SK-N-SH (cell line): ENCODE measurements at regions not wholly inside any gene's neighbourhood (a gene's known extent, or its start where the extent isn't known, plus 50 kb on each side); places are given as distances from the start of the nearest gene placed in this dataset.
A peak's percentile ranks its signal among the peaks of the same experiment; 100 is the strongest.

Experiments used
- CTCF ChIA-PET: fragments of 300-600, 350-600 bp; formaldehyde crosslinking; extraction: SDS; loops from one replicate; lab custom pipeline; 2021; lab: Yijun Ruan, JAX
- POLR2A ChIA-PET: fragments of 350-600 bp; sonication (Branson Sonifier 250); formaldehyde crosslinking; extraction: SDS; loops from one replicate; lab custom pipeline; 2020; ENCODE audit warnings: antibody characterized with exemption, inconsistent platforms; lab: Yijun Ruan, JAX
- DNase-seq: peaks from one replicate; pipeline ENCODE4 v3.0.0; 2012
- H2AFZ ChIP-seq: fragments of 200-600 bp; sonication (generic); 2 replicates; pipeline ENCODE4 v1.8.1; 2016; ENCODE audit warnings: antibody characterized with exemption, mild to moderate bottlenecking, low read depth
- H3F3A ChIP-seq: fragments of 200-600 bp; sonication (generic); replicated peaks from 2 replicates; pipeline ENCODE3; 2016; ENCODE audit warnings: antibody characterized with exemption, mild to moderate bottlenecking; ENCODE audit not compliant: insufficient read depth
- H3K27ac ChIP-seq, 2 experiments: fragments of 200-500 bp in 1 of 2; fragments of 200-600 bp in 1 of 2; sonication (Bioruptor generic) in 1 of 2; sonication (generic), shearing (Covaris generic) in 1 of 2; 2 replicates each; pipeline versions ENCODE4 v1.5.1 to v1.6.1; 2014 to 2016; ENCODE audit warnings: low read depth in 2 of 2, inconsistent platforms in 1 of 2, low read length in 1 of 2, mild to moderate bottlenecking in 1 of 2, mixed read lengths in 1 of 2
- H3K27me3 ChIP-seq: fragments of 200-600 bp; sonication (generic), shearing (Covaris generic); 2 replicates; pipeline ENCODE4 v1.6.1; 2016; ENCODE audit warnings: mixed run types; ENCODE audit not compliant: insufficient read depth
- H3K36me3 ChIP-seq, 2 experiments: fragments of 200-500 bp in 1 of 2; fragments of 200-600 bp in 1 of 2; sonication (Bioruptor generic) in 1 of 2; sonication (generic) in 1 of 2; replicated peaks in 1 of 2; 2 replicates each; pipeline versions ENCODE3 to v1.5.1; 2014 to 2016; ENCODE audit warnings: low read length in 1 of 2, mild to moderate bottlenecking in 1 of 2; ENCODE audit not compliant: insufficient read depth in 2 of 2, control insufficient read depth in 1 of 2
- H3K4me1 ChIP-seq, 2 experiments: fragments of 200-500 bp in 1 of 2; fragments of 200-600 bp in 1 of 2; sonication (Bioruptor generic) in 1 of 2; sonication (generic), shearing (Covaris generic) in 1 of 2; 2 replicates each; pipeline versions ENCODE4 v1.5.1 to v1.6.1; 2014 to 2016; ENCODE audit warnings: low read depth in 1 of 2, low read length in 1 of 2, mixed run types in 1 of 2; ENCODE audit not compliant: insufficient read depth in 2 of 2, control insufficient read depth in 1 of 2
- H3K4me2 ChIP-seq: fragments of 200-600 bp; sonication (generic), shearing (Covaris generic); 2 replicates; pipeline ENCODE4 v1.6.1; 2017; ENCODE audit warnings: mixed run types
- H3K4me3 ChIP-seq, 2 experiments: fragments of 200-500 bp in 1 of 2; fragments of 200-600 bp in 1 of 2; sonication (Bioruptor generic) in 1 of 2; sonication (generic), shearing (Covaris generic) in 1 of 2; 2 replicates each; pipeline versions ENCODE4 v1.5.1 to v1.8.1; 2014 to 2016; ENCODE audit warnings: low read depth in 2 of 2, inconsistent platforms in 1 of 2, low read length in 1 of 2, mild to moderate bottlenecking in 1 of 2, mixed read lengths in 1 of 2, moderate library complexity in 1 of 2
- H3K79me2 ChIP-seq: fragments of 200-600 bp; sonication (generic); 2 replicates; pipeline ENCODE4 v1.8.1; 2017; ENCODE audit warnings: mild to moderate bottlenecking; ENCODE audit not compliant: insufficient read depth
- H3K9ac ChIP-seq: fragments of 200-600 bp; sonication (generic); 2 replicates; pipeline ENCODE4 v1.6.1; 2017; ENCODE audit warnings: mixed run types
- H3K9me2 ChIP-seq: fragments of 200-600 bp; sonication (generic); 2 replicates; pipeline ENCODE4 v1.6.1; 2017; ENCODE audit warnings: mixed run types
- H3K9me3 ChIP-seq: fragments of 200-600 bp; sonication (generic); 2 replicates; pipeline ENCODE4 v1.6.1; 2017; ENCODE audit warnings: mixed run types, mild to moderate bottlenecking, moderate library complexity
- H4K20me1 ChIP-seq: fragments of 200-600 bp; sonication (generic); 2 replicates; pipeline ENCODE4 v1.6.1; 2017; ENCODE audit warnings: mild to moderate bottlenecking, mixed run types; ENCODE audit not compliant: insufficient read depth
- CHD2 ChIP-seq: fragments of 150-350 bp; IDR thresholded peaks from 2 replicates; pipeline ENCODE4 v1.6.1; 2018; ENCODE audit warnings: low read length; ENCODE audit not compliant: partially characterized antibody
- CTCF ChIP-seq: fragments of 200-600 bp; sonication (generic); IDR thresholded peaks from 2 replicates; pipeline ENCODE4 v1.6.1; 2017; ENCODE audit warnings: antibody characterized with exemption, mild to moderate bottlenecking, moderate library complexity
- EP300 ChIP-seq, 2 experiments: IDR thresholded peaks; 2 replicates each; pipeline versions ENCODE4 v1.4.0 to v1.6.1; 2012; ENCODE audit warnings: borderline replicate concordance in 1 of 2, low read depth in 1 of 2, low read length in 1 of 2
- EZH2phosphoT487 ChIP-seq: fragments of 200-600 bp; sonication (generic); IDR thresholded peaks from 2 replicates; pipeline ENCODE4 v1.6.1; 2017; ENCODE audit warnings: low read depth, mixed run types, mild to moderate bottlenecking, antibody characterized with exemption, moderate library complexity, borderline replicate concordance
- JUND ChIP-seq: IDR thresholded peaks from 2 replicates; pipeline ENCODE4 v1.4.0; 2012
- NRF1 ChIP-seq: IDR thresholded peaks from 2 replicates; pipeline ENCODE4 v1.6.1; 2012; ENCODE audit warnings: low read depth, mild to moderate bottlenecking, low read length
- RXRA ChIP-seq: IDR thresholded peaks from 2 replicates; pipeline ENCODE4 v1.4.0; 2012; ENCODE audit warnings: low read depth, mild to moderate bottlenecking, borderline replicate concordance
- TAF1 ChIP-seq: IDR thresholded peaks from 2 replicates; pipeline ENCODE4 v1.6.1; 2012; ENCODE audit warnings: low read depth, mild to moderate bottlenecking, low read length, moderate library complexity, borderline replicate concordance
- TEAD4 ChIP-seq: IDR thresholded peaks from 2 replicates; pipeline ENCODE4 v1.4.0; 2012; ENCODE audit warnings: mild to moderate bottlenecking, borderline replicate concordance; ENCODE audit not compliant: insufficient read depth
- USF1 ChIP-seq: IDR thresholded peaks from 2 replicates; pipeline ENCODE4 v1.4.0; 2012; ENCODE audit warnings: low read depth, borderline replicate concordance
- USF2 ChIP-seq: fragments of 150-350 bp; IDR thresholded peaks from 2 replicates; pipeline ENCODE4 v1.6.1; 2017; ENCODE audit warnings: antibody characterized with exemption, low read length, low read depth, borderline replicate concordance
- YY1 ChIP-seq: IDR thresholded peaks from 2 replicates; pipeline ENCODE4 v1.4.0; 2012; ENCODE audit warnings: low read depth, mild to moderate bottlenecking
- WGBS: methylation state at CpG from one replicate; pipeline ENCODE4 v1.1.6; 2017; ENCODE audit warnings: low lambda C conversion rate; 5-methylcytosine and 5-hydroxymethylcytosine counted together

DNA sequence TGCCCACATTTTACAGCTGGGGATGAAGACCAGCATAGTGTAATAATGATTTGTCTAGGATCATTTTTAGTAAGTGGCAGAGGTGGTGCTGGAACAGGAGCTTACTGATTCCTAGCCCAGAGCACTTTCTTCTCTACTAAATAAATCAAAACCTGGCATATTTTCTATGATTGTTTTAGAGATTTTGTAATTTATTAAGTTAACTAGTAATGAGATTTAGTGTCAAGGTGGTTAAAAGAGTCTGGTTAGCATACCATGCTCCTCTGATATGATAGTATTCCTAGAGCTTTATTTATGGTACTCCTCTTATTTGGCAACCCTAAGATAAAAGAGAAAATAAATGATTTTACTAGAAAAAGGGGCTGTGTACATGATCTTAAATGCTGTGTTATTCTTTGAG, 604.0 kb downstream of the ISL1 start:
- TF ChIP-seq EP300 (IDR thresholded peaks at IDR 0.05; ENCODE audit: borderline replicate concordance in 1 of 2, low read depth in 1 of 2, low read length in 1 of 2) (peak in 1 of 2 experiments; percentile 44; a peak in 1 of 4 replicates), TEAD4 (no peak)
- Histone ChIP-seq H3K9me2 (no peaks in the 10 kb centered on the region), H3K4me2 (no peak overlapping the region), H3K27ac (peak overlapping the region in 1 of 2 experiments; percentile 100; a peak in 2 of 4 replicates), H3F3A (no peaks in the 10 kb centered on the region), H2AFZ (no peak overlapping the region), H3K79me2 (no peaks in the 10 kb centered on the region), H3K9ac (no peak overlapping the region), H3K36me3 (no peaks in the 10 kb centered on the region), H3K4me1 (peaks cover 0 to 50% of the 10 kb centered on the region in 2 experiments; a peak in 2 of 4 replicates), H3K4me3 (no peak overlapping the region), H3K27me3 (no peaks in the 10 kb centered on the region), H4K20me1 (no peaks in the 10 kb centered on the region), H3K9me3 (no peaks in the 10 kb centered on the region)
- ChIA-PET POLR2A (interaction anchor here (1.0 to 3.1 kb wide), 13 partner anchors 9 to 1023 kb away, joined by 3 to 31 read pairs (median 10); partner anchors contain the start of gene ISL1), CTCF (interaction anchor here (0.7 to 4.0 kb wide), 16 partner anchors 12 to 1024 kb away, joined by 3 to 18 read pairs (median 5); no protein-coding TSS in a partner anchor)
- DNase-seq, result no peak

DNA sequence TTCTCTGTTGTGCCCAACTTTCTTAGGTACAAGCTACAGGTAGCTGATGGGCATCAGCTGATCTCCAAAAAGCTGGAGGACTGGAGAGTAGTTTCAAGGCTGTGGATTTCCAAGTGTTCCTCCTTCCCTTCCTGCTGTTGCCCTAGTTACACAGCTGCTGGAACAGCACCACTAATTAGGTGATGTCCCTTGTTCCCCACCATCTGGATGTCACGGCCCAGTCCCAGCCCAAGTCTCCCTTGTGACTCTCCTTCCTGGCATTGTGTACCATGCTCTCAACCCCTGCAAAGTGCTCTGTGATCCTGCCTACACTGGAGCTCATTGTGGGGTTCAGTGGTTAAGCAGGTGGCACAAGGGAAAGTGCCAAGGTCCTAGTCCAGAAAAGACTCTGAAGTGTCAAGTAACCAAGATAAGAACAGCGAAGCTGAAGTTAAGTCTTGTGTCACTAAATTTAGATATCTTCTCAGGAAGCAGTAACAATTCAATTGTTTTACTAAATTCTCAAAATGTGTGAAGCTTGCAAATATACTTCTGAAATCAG, 604.5 kb downstream of the ISL1 start:
- no peaks in the 10 kb centered on the region for H3K9me3 ChIP-seq
- 67% methylated on average over 2 of the region's 2 CpGs for WGBS
- no peak for DNase-seq
- no peak overlapping the region for H3K4me2 ChIP-seq
- no peaks in the 10 kb centered on the region for H3K79me2 ChIP-seq
- H3F3A ChIP-seq, result no peaks in the 10 kb centered on the region
- H4K20me1 ChIP-seq, result no peaks in the 10 kb centered on the region
- peak overlapping the region in 1 of 2 experiments; percentile 100; a peak in 2 of 4 replicates for H3K27ac ChIP-seq
- H2AFZ ChIP-seq, result no peak overlapping the region
- H3K4me3 ChIP-seq, result no peak overlapping the region
- CTCF ChIA-PET, result interaction anchor here (0.7 to 4.0 kb wide), 14 partner anchors 20 to 1024 kb away, joined by 3 to 18 read pairs (median 4); no protein-coding TSS in a partner anchor
- H3K27me3 ChIP-seq, result no peaks in the 10 kb centered on the region
- POLR2A ChIA-PET, result interaction anchor here (1.0 to 3.1 kb wide), 12 partner anchors 8 to 1024 kb away, joined by 3 to 31 read pairs (median 10); partner anchors contain the start of gene ISL1
- H3K4me1 ChIP-seq, result peaks cover 0 to 50% of the 10 kb centered on the region in 2 experiments; a peak in 2 of 4 replicates
- TF ChIP-seq USF1 (no peak), YY1 (no peak), TEAD4 (no peak), CHD2 (no peak), TAF1 (no peak), USF2 (no peak), NRF1 (no peak), CTCF (no peak), JUND (no peak), EZH2phosphoT487 (no peak), RXRA (no peak)
- no peak overlapping the region for H3K9ac ChIP-seq
- no peaks in the 10 kb centered on the region for H3K9me2 ChIP-seq
- H3K36me3 ChIP-seq, result no peaks in the 10 kb centered on the region
